ENCODE measurements at regions not wholly inside any gene's neighbourhood (a gene's known extent, or its start where the extent isn't known, plus 50 kb on each side); places are given as distances from the start of the nearest gene placed in this dataset.

GRCh38 chr1:157319567-157319966 lies 181.4 kb upstream of the ETV3 start:
- TF ChIP-seq CHD2 (IDR thresholded peaks at IDR 0.05; ENCODE audit: low read length, partially characterized antibody) (no peak), CTCF (IDR thresholded peaks at IDR 0.05) (no peak), GABPA (IDR thresholded peaks at IDR 0.05; ENCODE audit: low read depth) (no peak), MAX (IDR thresholded peaks at IDR 0.05; ENCODE audit: low read depth) (no peak), FOXM1 (IDR thresholded peaks at IDR 0.05; ENCODE audit: low read depth) (no peak), EP300 (IDR thresholded peaks at IDR 0.05; ENCODE audit: borderline replicate concordance in 1 of 2, low read depth in 1 of 2, low read length in 1 of 2) (no peak), FOXJ3 (CRISPR knock-in tag; IDR thresholded peaks at IDR 0.05) (no peak), PBX3 (IDR thresholded peaks at IDR 0.05) (no peak), ZBTB33 (IDR thresholded peaks at IDR 0.05; ENCODE audit: borderline replicate concordance, low read depth) (no peak), POLR2AphosphoS5 (IDR thresholded peaks at IDR 0.05; ENCODE audit: low read depth, low read length) (no peak), TEAD4 (IDR thresholded peaks at IDR 0.05; ENCODE audit: borderline replicate concordance, insufficient read depth) (no peak)

Measured in SK-N-SH (cell line).